AG04450 (cell line): ENCODE measurements at regions not wholly inside any gene's neighbourhood (a gene's known extent, or its start where the extent isn't known, plus 50 kb on each side); places are given as distances from the start of the nearest gene placed in this dataset.

Source experiments
- CTCF ChIA-PET: fragments of 300-600, 350-600 bp; formaldehyde crosslinking; extraction: SDS; loops from one replicate; lab custom pipeline; 2022; ENCODE audit warnings: antibody characterized with exemption, inconsistent platforms; lab: Charles Lee
- POLR2A ChIA-PET: fragments of 350-600 bp; formaldehyde crosslinking; extraction: SDS; loops from one replicate; lab custom pipeline; 2021; ENCODE audit warnings: antibody characterized with exemption, inconsistent platforms; lab: Yijun Ruan, JAX
- DNase-seq: peaks from one replicate; pipeline ENCODE4 v3.0.0-alpha.2; 2011; ENCODE audit warnings: low read depth, low spot score
- H3K27ac ChIP-seq: one replicate; pipeline ENCODE4 v1.5.1; 2012; ENCODE audit warnings: low read depth, low read length, control low read depth
- H3K27me3 ChIP-seq: one replicate; pipeline ENCODE4 v1.6.0; 2012; ENCODE audit warnings: low read length; ENCODE audit not compliant: control insufficient read depth, insufficient read depth
- H3K4me3 ChIP-seq: 2 replicates; pipeline ENCODE4 v1.5.1; 2011; ENCODE audit warnings: mild to moderate bottlenecking, low read depth, low read length, control low read depth
- H3K9me3 ChIP-seq: 2 replicates; pipeline ENCODE4 v1.5.1; 2012; ENCODE audit warnings: low read length; ENCODE audit not compliant: control insufficient read depth, insufficient read depth
- CTCF ChIP-seq: IDR thresholded peaks from 2 replicates; pipeline ENCODE4 v1.5.1; 2011; ENCODE audit warnings: low read depth, low read length, control low read depth, inconsistent platforms

GRCh38 chr7:109282726-109283125, 713.1 kb downstream of the DNAJB9 start:
- H3K9me3 ChIP-seq: peaks cover 3% of the 10 kb centered on the region; the same call in 1 of the 2 replicates
- POLR2A ChIA-PET: no interaction called here
- CTCF ChIA-PET: no interaction called here
- no peak for DNase-seq
- H3K27me3 ChIP-seq: no peaks in the 10 kb centered on the region
- no peak for TF ChIP-seq CTCF
- no peak overlapping the region for H3K4me3 ChIP-seq
- no peak overlapping the region for H3K27ac ChIP-seq

GRCh38 chr7:109284943-109285342, 715.3 kb downstream of the DNAJB9 start:
- no peak overlapping the region for H3K4me3 ChIP-seq
- H3K9me3 ChIP-seq: peaks cover 3% of the 10 kb centered on the region; the same call in 1 of the 2 replicates
- H3K27ac ChIP-seq: no peak overlapping the region
- no peak for DNase-seq
- no peak for TF ChIP-seq CTCF
- ChIA-PET POLR2A (no interaction called here), CTCF (no interaction called here)
- H3K27me3 ChIP-seq: no peaks in the 10 kb centered on the region

GRCh38 chr7:109295158-109295557, 725.5 kb downstream of the DNAJB9 start:
- H3K9me3 ChIP-seq: peaks cover 9% of the 10 kb centered on the region
- H3K27ac ChIP-seq: no peak overlapping the region
- H3K4me3 ChIP-seq: no peak overlapping the region
- TF ChIP-seq CTCF: no peak
- POLR2A ChIA-PET: no interaction called here
- no peaks in the 10 kb centered on the region for H3K27me3 ChIP-seq
- no peak for DNase-seq
- CTCF ChIA-PET: no interaction called here

- H3K27me3 ChIP-seq: no peaks in the 10 kb centered on the region
- H3K27ac ChIP-seq: no peak overlapping the region
- no peak overlapping the region for H3K4me3 ChIP-seq
- no peak for DNase-seq
- no peak for TF ChIP-seq CTCF
- peaks cover 9% of the 10 kb centered on the region for H3K9me3 ChIP-seq
- ChIA-PET CTCF (no interaction called here), POLR2A (no interaction called here)
These were observed 739.1 kb downstream of the DNAJB9 start for GRCh38 chr7:109308816-109309215.

GRCh38 chr7:109309790-109310189, 740.1 kb downstream of the DNAJB9 start:
- CTCF ChIA-PET: no interaction called here
- Histone ChIP-seq H3K27ac (no peak overlapping the region), H3K27me3 (no peaks in the 10 kb centered on the region), H3K4me3 (no peak overlapping the region), H3K9me3 (peaks cover 9% of the 10 kb centered on the region)
- no peak for DNase-seq
- POLR2A ChIA-PET: no interaction called here
- no peak for TF ChIP-seq CTCF
